ENCODE measurements at regions not wholly inside any gene's neighbourhood (a gene's known extent, or its start where the extent isn't known, plus 50 kb on each side); places are given as distances from the start of the nearest gene placed in this dataset.

- H3K4me1 Mint-ChIP-seq: no peaks in the 10 kb centered on the region
- Histone ChIP-seq H3K36me3 (ENCODE audit: control insufficient read depth in 2 of 2, extremely low read depth in 1 of 2, insufficient read depth in 1 of 2, low read length in 1 of 2) (no peaks in the 10 kb centered on the region), H3K4me3 (ENCODE audit: control insufficient read depth in 1 of 2, extremely low read depth in 1 of 2, low read length in 1 of 2) (no peak overlapping the region), H3K27me3 (replicated peaks in 1 of 2; ENCODE audit: control insufficient read depth in 2 of 2, extremely low read depth in 1 of 2, insufficient read depth in 2 of 2, low read length in 1 of 2) (peaks cover 0 to 25% of the 10 kb centered on the region in 2 experiments), H3K9me3 (no peaks in the 10 kb centered on the region), H3K27ac (ENCODE audit: low read length) (no peak overlapping the region), H3K4me1 (ENCODE audit: control insufficient read depth in 1 of 2, extremely low read depth in 1 of 2, insufficient read depth in 2 of 2, low read length in 2 of 2) (no peaks in the 10 kb centered on the region)
- no peak overlapping the region for H3K4me3 Mint-ChIP-seq
- 88% methylated on average over 11 of the region's 13 CpGs for whole genome bisulfite sequencing (ENCODE audit: insufficient coverage)
- ATAC-seq (replicated peaks in 1 of 4) (no peak), DNase-seq (no peak)
- CTCF ChIA-PET: no interaction called here
- no peak overlapping the region for H3K27ac Mint-ChIP-seq
- H3K36me3 Mint-ChIP-seq: no peaks in the 10 kb centered on the region
- POLR2A ChIA-PET: no interaction called here
- no peaks in the 10 kb centered on the region for H3K9me3 Mint-ChIP-seq
- peaks cover 22 to 43% of the 10 kb centered on the region in 2 donors for H3K27me3 Mint-ChIP-seq
Measured at GRCh38 chr22:48974443-48975315, 853.0 kb downstream of the BRD1 start.

GRCh38 chr22:48973694-48974041 is 854.0 kb downstream of the BRD1 start:
- no peaks in the 10 kb centered on the region for H3K36me3 Mint-ChIP-seq
- no peaks in the 10 kb centered on the region for H3K9me3 Mint-ChIP-seq
- no peak overlapping the region for H3K27ac ChIP-seq (ENCODE audit: low read length)
- H3K9me3 ChIP-seq: no peaks in the 10 kb centered on the region
- no peaks in the 10 kb centered on the region for H3K36me3 ChIP-seq (ENCODE audit: control insufficient read depth in 2 of 2, extremely low read depth in 1 of 2, insufficient read depth in 1 of 2, low read length in 1 of 2)
- DNase-seq (no peak), ATAC-seq (replicated peaks in 1 of 4) (no peak)
- H3K4me3 Mint-ChIP-seq: no peak overlapping the region
- H3K27me3 ChIP-seq (replicated peaks in 1 of 2; ENCODE audit: control insufficient read depth in 2 of 2, extremely low read depth in 1 of 2, insufficient read depth in 2 of 2, low read length in 1 of 2): peaks cover 0 to 31% of the 10 kb centered on the region in 2 experiments
- H3K27ac Mint-ChIP-seq: no peak overlapping the region
- H3K27me3 Mint-ChIP-seq: peaks cover 18 to 40% of the 10 kb centered on the region in 2 donors
- H3K4me1 Mint-ChIP-seq: no peaks in the 10 kb centered on the region
- WGBS (ENCODE audit: insufficient coverage): 52% methylated on average over 7 of the region's 8 CpGs
- CTCF ChIA-PET: no interaction called here
- no peaks in the 10 kb centered on the region for H3K4me1 ChIP-seq (ENCODE audit: control insufficient read depth in 1 of 2, extremely low read depth in 1 of 2, insufficient read depth in 2 of 2, low read length in 2 of 2)
- H3K4me3 ChIP-seq (ENCODE audit: control insufficient read depth in 1 of 2, extremely low read depth in 1 of 2, low read length in 1 of 2): no peak overlapping the region
- POLR2A ChIA-PET: no interaction called here

- H3K27me3 Mint-ChIP-seq: peaks cover 17 to 34% of the 10 kb centered on the region in 2 donors
Measured at GRCh38 chr22:48972979-48973693, 854.5 kb downstream of the BRD1 start.

GRCh38 chr22:48968201-48968959 is 859.3 kb downstream of the BRD1 start:
- H3K27ac ChIP-seq (ENCODE audit: low read length): no peak overlapping the region
- no peak overlapping the region for H3K27ac Mint-ChIP-seq
- ChIA-PET CTCF (no interaction called here), POLR2A (no interaction called here)
- peaks cover 0 to 6% (median 0%) of the 10 kb centered on the region in 3 donors for H3K9me3 Mint-ChIP-seq
- H3K4me1 ChIP-seq (ENCODE audit: control insufficient read depth in 1 of 2, extremely low read depth in 1 of 2, insufficient read depth in 2 of 2, low read length in 2 of 2): no peaks in the 10 kb centered on the region
- H3K4me1 Mint-ChIP-seq: no peaks in the 10 kb centered on the region
- H3K36me3 ChIP-seq (ENCODE audit: control insufficient read depth in 2 of 2, extremely low read depth in 1 of 2, insufficient read depth in 1 of 2, low read length in 1 of 2): no peaks in the 10 kb centered on the region
- no peak overlapping the region for H3K4me3 ChIP-seq (ENCODE audit: control insufficient read depth in 1 of 2, extremely low read depth in 1 of 2, low read length in 1 of 2)
- ATAC-seq (replicated peaks in 1 of 4) (peak in 3 of 4 experiments; percentile 46 to 69 (median 60)), DNase-seq (peak in 6 of 35 experiments; percentile 7 to 20 (median 16))
- peaks cover 16 to 25% of the 10 kb centered on the region in 2 donors for H3K27me3 Mint-ChIP-seq
- H3K36me3 Mint-ChIP-seq: no peaks in the 10 kb centered on the region
- no peak overlapping the region for H3K4me3 Mint-ChIP-seq
- no peaks in the 10 kb centered on the region for H3K9me3 ChIP-seq
- H3K27me3 ChIP-seq (replicated peaks in 1 of 2; ENCODE audit: control insufficient read depth in 2 of 2, extremely low read depth in 1 of 2, insufficient read depth in 2 of 2, low read length in 1 of 2): peaks cover 0 to 18% of the 10 kb centered on the region in 2 experiments
- 28% methylated on average over 6 of the region's 11 CpGs for WGBS (ENCODE audit: insufficient coverage)

More at GRCh38 chr22:48972979-48973693, 854.5 kb downstream of the BRD1 start:
- ChIA-PET CTCF (no interaction called here), POLR2A (no interaction called here)
- Mint-ChIP-seq H3K4me1 (no peaks in the 10 kb centered on the region), H3K4me3 (no peak overlapping the region), H3K36me3 (no peaks in the 10 kb centered on the region), H3K9me3 (no peaks in the 10 kb centered on the region), H3K27ac (no peak overlapping the region)
- no peak overlapping the region for H3K4me3 ChIP-seq (ENCODE audit: control insufficient read depth in 1 of 2, extremely low read depth in 1 of 2, low read length in 1 of 2)
- no peak for ATAC-seq (replicated peaks in 1 of 4)
- H3K27me3 ChIP-seq (replicated peaks in 1 of 2; ENCODE audit: control insufficient read depth in 2 of 2, extremely low read depth in 1 of 2, insufficient read depth in 2 of 2, low read length in 1 of 2): peaks cover 0 to 37% of the 10 kb centered on the region in 2 experiments
- H3K4me1 ChIP-seq (ENCODE audit: control insufficient read depth in 1 of 2, extremely low read depth in 1 of 2, insufficient read depth in 2 of 2, low read length in 2 of 2): no peaks in the 10 kb centered on the region
- WGBS (ENCODE audit: insufficient coverage): 79% methylated on average over 10 of the region's 12 CpGs
- H3K27ac ChIP-seq (ENCODE audit: low read length): no peak overlapping the region
- no peaks in the 10 kb centered on the region for H3K9me3 ChIP-seq
- no peak for DNase-seq
- H3K36me3 ChIP-seq (ENCODE audit: control insufficient read depth in 2 of 2, extremely low read depth in 1 of 2, insufficient read depth in 1 of 2, low read length in 1 of 2): no peaks in the 10 kb centered on the region

GRCh38 chr22:48963405-48963804 is 864.3 kb downstream of the BRD1 start:
- Mint-ChIP-seq H3K27me3 (peaks cover 34 to 45% of the 10 kb centered on the region in 2 donors), H3K4me3 (no peak overlapping the region), H3K9me3 (peaks cover 0 to 6% (median 0%) of the 10 kb centered on the region in 3 donors), H3K27ac (no peak overlapping the region), H3K36me3 (no peaks in the 10 kb centered on the region), H3K4me1 (no peaks in the 10 kb centered on the region)
- Histone ChIP-seq H3K4me1 (ENCODE audit: control insufficient read depth in 1 of 2, extremely low read depth in 1 of 2, insufficient read depth in 2 of 2, low read length in 2 of 2) (no peaks in the 10 kb centered on the region), H3K4me3 (ENCODE audit: control insufficient read depth in 1 of 2, extremely low read depth in 1 of 2, low read length in 1 of 2) (no peak overlapping the region), H3K27ac (ENCODE audit: low read length) (no peak overlapping the region), H3K36me3 (ENCODE audit: control insufficient read depth in 2 of 2, extremely low read depth in 1 of 2, insufficient read depth in 1 of 2, low read length in 1 of 2) (no peaks in the 10 kb centered on the region), H3K27me3 (replicated peaks in 1 of 2; ENCODE audit: control insufficient read depth in 2 of 2, extremely low read depth in 1 of 2, insufficient read depth in 2 of 2, low read length in 1 of 2) (peaks cover 0 to 34% of the 10 kb centered on the region in 2 experiments), H3K9me3 (no peaks in the 10 kb centered on the region)
- POLR2A ChIA-PET: no interaction called here
- no CpG with 5 or more reads among the region's 1 CpG for WGBS (ENCODE audit: insufficient coverage)
- DNase-seq (no peak), ATAC-seq (replicated peaks in 1 of 4) (no peak)
- CTCF ChIA-PET: no interaction called here

GRCh38 chr22:48961705-48962104 is 866.0 kb downstream of the BRD1 start:
- Histone ChIP-seq H3K4me1 (ENCODE audit: control insufficient read depth in 1 of 2, extremely low read depth in 1 of 2, insufficient read depth in 2 of 2, low read length in 2 of 2) (no peaks in the 10 kb centered on the region), H3K9me3 (no peaks in the 10 kb centered on the region), H3K4me3 (ENCODE audit: control insufficient read depth in 1 of 2, extremely low read depth in 1 of 2, low read length in 1 of 2) (no peak overlapping the region), H3K36me3 (ENCODE audit: control insufficient read depth in 2 of 2, extremely low read depth in 1 of 2, insufficient read depth in 1 of 2, low read length in 1 of 2) (no peaks in the 10 kb centered on the region), H3K27ac (ENCODE audit: low read length) (no peak overlapping the region), H3K27me3 (replicated peaks in 1 of 2; ENCODE audit: control insufficient read depth in 2 of 2, extremely low read depth in 1 of 2, insufficient read depth in 2 of 2, low read length in 1 of 2) (peaks cover 0 to 30% of the 10 kb centered on the region in 2 experiments)
- no peak overlapping the region for H3K4me3 Mint-ChIP-seq
- no peak overlapping the region for H3K27ac Mint-ChIP-seq
- POLR2A ChIA-PET: no interaction called here
- peaks cover 0 to 6% (median 0%) of the 10 kb centered on the region in 3 donors for H3K9me3 Mint-ChIP-seq
- peaks cover 34 to 45% of the 10 kb centered on the region in 2 donors for H3K27me3 Mint-ChIP-seq
- CTCF ChIA-PET: no interaction called here
- ATAC-seq (replicated peaks in 1 of 4) (no peak), DNase-seq (no peak)
- no CpG with 5 or more reads among the region's 2 CpGs for WGBS (ENCODE audit: insufficient coverage)
- no peaks in the 10 kb centered on the region for H3K36me3 Mint-ChIP-seq
- H3K4me1 Mint-ChIP-seq: no peaks in the 10 kb centered on the region

Measured in T-cell (primary cell).